Fibroblast of the aortic adventitia (primary cell): ENCODE measurements at regions not wholly inside any gene's neighbourhood (a gene's known extent, or its start where the extent isn't known, plus 50 kb on each side); places are given as distances from the start of the nearest gene placed in this dataset.
"Not testable (repeated sequence)": the region's sequence is repeated elsewhere in the genome, so short reads cannot be mapped to it uniquely, and the experiment has no call there.

Experiments
- DNase-seq: peaks from one replicate; pipeline ENCODE4 v3.0.0-alpha.2; 2010; ENCODE audit warnings: low read depth
- H3K4me3 ChIP-seq: 2 replicates; pipeline ENCODE4 v1.5.1; 2011; ENCODE audit warnings: low read depth, mild to moderate bottlenecking, control low read depth, low read length, moderate library complexity
- TF ChIP-seq, protein P1 (sequence below): IDR thresholded peaks from 2 replicates; pipeline ENCODE4 v1.5.1; 2011; ENCODE audit warnings: mild to moderate bottlenecking, low read length, control low read depth, inconsistent platforms; ENCODE audit not compliant: insufficient read depth

DNA sequence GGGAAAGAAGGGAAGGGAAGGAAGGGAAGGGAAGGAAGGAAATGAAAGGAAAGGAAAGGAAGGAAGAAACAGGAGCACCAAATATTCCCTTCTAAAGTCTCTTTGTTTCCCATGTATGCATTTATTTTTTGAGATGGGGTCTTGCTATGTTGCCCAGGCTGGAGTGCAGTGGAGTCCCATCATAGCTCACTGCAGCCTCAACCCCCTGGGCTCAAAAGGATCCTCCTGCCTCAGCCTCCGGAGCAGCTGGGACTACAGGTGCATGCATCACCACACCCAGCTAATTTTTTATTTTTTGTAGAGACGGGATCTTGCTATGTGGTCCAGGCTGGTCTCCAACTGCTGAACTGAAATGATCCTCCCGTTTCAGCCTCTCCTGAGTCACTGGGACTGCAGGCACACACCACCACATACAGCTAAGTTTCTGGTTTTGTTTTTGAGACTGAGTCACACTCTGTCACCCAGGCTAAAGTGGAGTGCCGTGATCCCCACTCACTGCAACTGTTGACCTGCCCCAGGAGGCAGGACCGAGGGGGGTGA lies 102.8 kb downstream of the CRLF2 start:
- H3K4me3 ChIP-seq: no peak overlapping the region
- TF ChIP-seq, protein P1, sequence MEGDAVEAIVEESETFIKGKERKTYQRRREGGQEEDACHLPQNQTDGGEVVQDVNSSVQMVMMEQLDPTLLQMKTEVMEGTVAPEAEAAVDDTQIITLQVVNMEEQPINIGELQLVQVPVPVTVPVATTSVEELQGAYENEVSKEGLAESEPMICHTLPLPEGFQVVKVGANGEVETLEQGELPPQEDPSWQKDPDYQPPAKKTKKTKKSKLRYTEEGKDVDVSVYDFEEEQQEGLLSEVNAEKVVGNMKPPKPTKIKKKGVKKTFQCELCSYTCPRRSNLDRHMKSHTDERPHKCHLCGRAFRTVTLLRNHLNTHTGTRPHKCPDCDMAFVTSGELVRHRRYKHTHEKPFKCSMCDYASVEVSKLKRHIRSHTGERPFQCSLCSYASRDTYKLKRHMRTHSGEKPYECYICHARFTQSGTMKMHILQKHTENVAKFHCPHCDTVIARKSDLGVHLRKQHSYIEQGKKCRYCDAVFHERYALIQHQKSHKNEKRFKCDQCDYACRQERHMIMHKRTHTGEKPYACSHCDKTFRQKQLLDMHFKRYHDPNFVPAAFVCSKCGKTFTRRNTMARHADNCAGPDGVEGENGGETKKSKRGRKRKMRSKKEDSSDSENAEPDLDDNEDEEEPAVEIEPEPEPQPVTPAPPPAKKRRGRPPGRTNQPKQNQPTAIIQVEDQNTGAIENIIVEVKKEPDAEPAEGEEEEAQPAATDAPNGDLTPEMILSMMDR: no peak

DNA sequence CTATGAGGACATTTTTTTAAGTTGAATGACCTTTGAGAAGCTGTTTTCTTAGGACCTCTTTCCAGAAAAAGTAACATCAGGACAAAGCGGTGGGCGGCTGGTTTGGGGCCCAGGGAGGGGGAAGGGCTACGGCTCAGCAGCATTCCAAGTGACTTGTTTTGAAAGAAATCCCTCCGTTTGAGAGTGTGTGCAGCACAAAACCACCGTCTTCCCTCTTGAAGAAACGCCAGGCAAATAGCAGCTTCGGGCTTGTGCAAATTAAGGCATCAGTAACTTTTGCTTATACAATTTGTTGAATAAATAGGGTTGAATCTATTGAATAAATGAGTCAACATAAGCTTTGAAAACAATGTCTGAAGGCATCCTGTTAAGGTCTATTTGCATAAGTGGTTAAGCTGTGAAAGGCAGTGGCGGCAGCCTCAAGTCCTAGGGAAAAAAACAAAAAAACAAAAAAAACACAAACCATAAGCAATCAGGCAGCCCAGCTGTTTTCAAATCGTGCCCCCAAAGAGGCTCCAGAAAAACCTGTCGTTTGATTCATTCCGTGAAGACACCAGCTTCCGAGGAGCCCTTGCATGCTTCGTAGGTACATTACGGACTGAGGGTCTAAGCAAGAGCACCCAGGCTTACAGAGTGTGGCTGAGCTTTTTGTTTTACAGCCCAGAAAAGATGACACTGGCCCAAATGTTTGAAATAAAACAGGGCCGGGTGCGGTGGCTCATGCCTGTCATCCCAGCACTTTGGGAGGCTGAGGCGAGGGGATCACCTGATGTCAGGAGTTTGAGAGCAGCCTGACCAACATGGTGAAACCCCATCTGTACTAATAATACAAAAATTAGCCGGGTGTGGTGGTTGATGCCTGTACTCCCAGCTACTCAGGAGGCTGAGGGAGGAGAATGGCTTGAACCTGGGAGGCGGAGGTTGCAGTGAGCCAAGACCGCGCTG lies 103.7 kb downstream of the CRLF2 start:
- DNase-seq: no peak
- H3K4me3 ChIP-seq: no peak overlapping the region
- TF ChIP-seq, protein P1: no peak

More for the DNA sequence above, 102.8 kb downstream of the CRLF2 start:
- DNase-seq: no peak

DNA sequence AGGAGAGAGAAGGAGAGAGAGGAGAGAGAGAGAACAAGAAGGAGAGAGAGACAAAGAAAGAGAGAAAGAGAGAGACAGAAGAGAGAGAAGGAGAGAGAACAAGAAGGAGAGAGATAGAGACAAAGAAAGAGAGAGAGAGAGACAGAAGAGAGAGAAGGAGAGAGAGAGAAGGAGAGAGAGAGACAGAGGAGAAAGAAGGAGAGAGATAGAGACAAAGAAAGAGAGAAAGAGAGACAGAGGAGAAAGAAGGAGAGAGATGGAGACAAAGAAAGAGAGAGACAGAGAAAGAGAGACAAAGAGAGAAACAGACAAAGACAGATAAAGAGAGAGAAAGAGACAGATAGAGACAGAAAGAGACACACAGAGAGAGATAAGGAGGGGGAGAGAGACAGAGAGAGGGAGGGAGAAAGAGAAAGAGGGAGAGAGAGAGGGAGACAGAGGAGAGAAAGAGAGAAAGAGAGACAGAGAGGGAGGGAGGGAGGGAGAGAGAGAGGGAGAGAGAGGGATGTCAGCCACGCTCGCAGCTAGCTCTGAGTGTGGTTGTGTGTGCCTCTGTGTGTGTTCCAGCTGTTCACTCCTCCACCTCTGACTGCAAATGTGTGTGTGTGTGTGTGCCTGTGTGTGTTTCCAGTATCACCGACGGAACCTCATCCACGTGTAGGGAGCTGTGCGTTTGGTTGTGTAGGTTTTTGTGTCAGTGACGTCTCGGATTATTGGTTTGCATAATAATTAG lies 105.8 kb downstream of the CRLF2 start:
- TF ChIP-seq, protein P1: no peak
- no peak overlapping the region for H3K4me3 ChIP-seq
- DNase-seq: no peak

DNA sequence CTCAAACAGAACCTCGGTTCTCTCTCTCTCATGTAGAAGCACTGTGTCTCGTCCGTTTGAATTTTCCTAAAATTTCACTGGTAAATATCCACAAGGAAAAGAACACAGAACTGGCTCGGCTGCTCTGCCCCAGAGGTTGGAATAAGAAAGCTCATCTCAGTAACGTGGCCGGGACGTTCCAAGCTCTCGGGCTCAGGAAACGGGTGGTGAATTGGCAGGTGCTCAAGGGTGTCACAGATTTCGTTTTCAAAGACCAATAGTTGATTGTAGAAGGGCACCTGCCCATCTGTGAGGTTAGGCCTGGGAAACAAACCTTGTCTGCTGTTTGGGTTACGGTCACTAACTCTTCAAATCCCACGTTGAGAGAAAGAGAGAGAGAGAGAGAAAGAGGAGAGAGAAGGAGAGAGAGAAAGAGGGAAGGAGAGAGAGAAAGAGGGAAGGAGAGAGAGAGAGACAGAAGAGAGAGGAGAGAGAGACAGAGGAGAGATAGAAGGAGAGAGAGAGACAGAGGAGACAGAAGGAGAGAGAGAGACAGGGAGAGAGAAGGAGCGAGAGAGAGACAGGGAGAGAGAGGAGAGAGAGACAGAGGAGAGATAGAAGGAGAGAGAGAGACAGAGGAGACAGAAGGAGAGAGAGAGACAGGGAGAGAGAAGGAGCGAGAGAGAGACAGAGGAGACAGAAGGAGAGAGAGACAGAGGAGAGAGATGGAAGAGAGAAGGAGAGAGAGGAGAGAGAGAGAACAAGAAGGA lies 106.6 kb downstream of the CRLF2 start:
- DNase-seq: no peak
- no peak overlapping the region for H3K4me3 ChIP-seq
- TF ChIP-seq, protein P1: no peak

DNA sequence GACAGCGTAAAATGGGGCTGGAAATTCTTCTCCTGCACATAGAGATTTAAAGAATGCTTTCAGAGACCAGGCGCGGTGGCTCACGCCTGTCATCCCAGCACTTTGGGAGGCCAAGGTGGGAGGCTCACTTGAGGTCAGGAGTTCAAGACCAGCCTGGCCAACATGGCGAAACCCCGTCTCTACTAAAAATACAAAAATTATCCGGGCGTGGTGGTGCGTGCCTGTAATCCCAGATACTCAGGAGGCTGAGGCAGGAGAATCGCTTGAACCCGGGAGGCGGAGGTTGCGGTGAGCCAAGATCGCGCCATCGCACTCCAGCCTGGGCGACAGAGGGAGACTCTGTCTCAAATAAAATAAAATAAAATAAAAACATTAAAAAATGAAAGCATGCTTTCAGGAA lies 107.4 kb downstream of the CRLF2 start:
- DNase-seq, H3K4me3 ChIP-seq: not testable (repeated sequence)

DNA sequence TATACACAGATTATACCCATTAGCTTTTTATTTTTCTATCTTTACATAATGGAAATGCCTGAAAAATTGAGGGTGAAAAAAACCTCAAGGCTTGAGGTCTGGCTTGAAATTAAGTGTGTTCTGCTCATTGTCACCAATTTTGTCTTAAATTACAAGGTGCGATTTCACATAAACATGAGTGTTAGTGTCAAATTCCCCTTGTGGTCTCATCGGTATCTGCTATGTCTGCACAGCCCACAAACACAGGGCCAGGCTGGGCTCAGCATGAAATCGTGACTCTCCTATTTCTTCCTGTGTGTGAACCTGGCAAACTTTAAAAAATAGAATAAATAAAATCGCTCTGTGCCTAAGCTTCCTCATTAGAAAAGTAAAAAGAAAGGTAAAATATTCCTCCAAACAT lies 109.1 kb downstream of the CRLF2 start:
- H3K4me3 ChIP-seq: no peak overlapping the region
- DNase-seq: no peak
- TF ChIP-seq, protein P1: no peak
